Head of caudate nucleus (tissue), 42 donors: ENCODE measurements at regions not wholly inside any gene's neighbourhood (a gene's known extent, or its start where the extent isn't known, plus 50 kb on each side); places are given as distances from the start of the nearest gene placed in this dataset.
A peak's percentile ranks its signal among the peaks of the same experiment; 100 is the strongest.

ENCODE experiments used
- DNase-seq, 42 donors: peaks; one replicate each; pipeline versions ENCODE4 v3.0.0 to v3.0.0-alpha.2; 2020 to 2021; ENCODE audit warnings: mixed read lengths in 7 of 42
- intact Hi-C: fragments of 100-400 bp; cut with DNase I; formaldehyde crosslinking; loops from one replicate; pipeline ENCODE4 v1.15.0; 2022

- no peak for DNase-seq
- intact Hi-C loops: no loop called here
Observed at GRCh38 chr5:30981576-30981975, 211.9 kb upstream of the CDH6 start.

- no peak for DNase-seq
- intact Hi-C loops: no loop called here
Observed at GRCh38 chr5:30968971-30969370, 224.5 kb upstream of the CDH6 start.

DNA sequence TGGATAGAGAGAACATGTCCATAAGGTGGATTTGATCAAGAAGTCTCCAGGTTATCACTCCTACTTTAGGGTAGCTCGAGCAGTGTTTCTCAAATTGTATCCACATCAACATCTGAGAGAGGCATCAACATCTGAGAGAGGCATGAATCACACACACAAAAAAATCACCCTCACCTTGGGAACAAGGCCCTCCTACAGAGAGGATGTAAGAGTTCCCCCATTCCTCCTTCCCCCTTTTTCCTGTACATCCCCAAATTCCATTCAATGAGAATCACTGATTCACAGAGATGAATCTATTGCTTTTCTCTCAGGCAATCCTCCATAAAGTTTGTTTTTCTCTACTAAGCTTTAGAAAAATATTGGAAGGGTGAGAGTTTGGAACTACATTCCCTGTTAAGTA, 233.4 kb upstream of the CDH6 start:
- intact Hi-C loops: no loop called here
- DNase-seq: no peak

DNA sequence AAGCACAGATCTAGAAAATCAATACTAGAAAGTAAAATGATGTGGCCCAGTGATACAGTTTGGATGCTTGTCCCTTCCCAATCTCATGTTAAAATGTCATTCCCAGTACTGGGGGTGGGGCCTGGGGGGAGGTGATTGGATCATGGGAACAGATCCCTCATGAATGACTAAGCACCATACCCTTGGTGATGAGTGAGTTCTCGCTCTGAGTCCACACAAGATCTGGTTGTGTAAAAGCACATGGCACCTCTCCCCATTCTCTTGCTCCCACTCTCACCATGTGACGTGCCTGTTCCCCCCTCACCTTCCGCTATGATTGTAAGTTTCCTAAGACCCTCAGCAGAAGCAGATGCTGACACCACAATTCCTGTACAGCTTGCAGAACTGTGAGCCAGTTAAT, 234.2 kb upstream of the CDH6 start:
- intact Hi-C loops: no loop called here
- no peak for DNase-seq

GRCh38 chr5:30957591-30957990, 235.9 kb upstream of the CDH6 start:
- intact Hi-C loops: no loop called here
- DNase-seq: no peak

DNA sequence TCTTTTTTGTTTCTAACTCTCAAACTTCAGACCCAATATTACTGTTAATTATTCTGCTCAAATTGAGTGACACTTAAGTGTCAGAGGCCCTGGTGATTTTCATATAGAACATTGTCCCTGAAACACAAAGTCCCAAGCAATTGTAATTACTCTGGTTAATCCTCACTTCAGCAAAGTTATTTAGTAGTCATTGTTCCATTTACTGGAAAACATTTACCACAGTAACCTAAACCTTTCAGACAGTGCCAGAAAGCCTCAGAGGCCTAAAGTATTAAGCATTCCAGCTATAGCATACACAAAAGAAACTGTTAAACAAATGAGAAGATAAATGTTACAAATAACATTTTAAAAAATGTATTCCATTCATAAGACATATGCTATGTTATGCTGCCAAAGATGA, 237.2 kb upstream of the CDH6 start:
- no peak for DNase-seq
- intact Hi-C loops: no loop called here

DNA sequence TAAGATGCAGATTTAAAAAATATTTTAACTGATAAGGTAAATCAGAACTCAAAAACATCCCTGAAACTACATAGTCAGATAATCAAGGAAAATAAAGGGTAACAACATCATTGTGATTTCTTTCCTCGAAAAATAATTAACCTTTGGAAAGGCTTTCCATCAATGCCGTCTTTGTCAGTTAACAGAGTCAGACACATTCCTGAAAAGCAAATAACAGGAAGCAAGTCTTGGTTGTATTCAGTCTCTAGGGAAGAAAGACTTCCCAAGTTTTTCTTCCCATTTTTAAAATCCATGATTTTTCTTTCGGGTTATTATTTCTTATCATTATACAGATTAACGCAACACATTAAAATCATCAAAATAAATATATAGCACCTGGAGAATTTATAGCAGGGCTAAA, 256.4 kb upstream of the CDH6 start:
- no peak for DNase-seq
- intact Hi-C loops: no loop called here

DNA sequence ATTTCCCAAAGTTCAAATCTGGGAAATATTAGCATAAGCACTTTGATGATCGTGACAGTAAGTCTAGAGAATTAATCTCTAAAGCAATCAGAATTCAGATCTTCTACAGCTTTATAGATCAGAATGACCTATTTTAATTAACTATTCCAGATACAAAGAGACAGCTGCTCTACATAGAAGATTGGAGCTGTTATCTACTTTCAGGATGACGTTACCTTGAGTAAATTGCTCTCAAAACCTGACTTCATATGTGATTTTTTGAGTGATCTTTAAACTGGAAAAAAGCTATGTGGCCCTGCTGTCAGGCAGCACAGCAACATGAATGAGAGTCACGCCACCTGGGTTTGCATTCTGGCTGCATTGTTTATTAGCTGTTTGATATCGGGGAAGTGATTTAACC, 259.9 kb upstream of the CDH6 start:
- intact Hi-C loops: no loop called here
- no peak for DNase-seq

GRCh38 chr5:30932273-30933017, 261.0 kb upstream of the CDH6 start:
- DNase-seq: peak in 1 of 42 donors; percentile 9
- intact Hi-C loops: no loop called here

DNA sequence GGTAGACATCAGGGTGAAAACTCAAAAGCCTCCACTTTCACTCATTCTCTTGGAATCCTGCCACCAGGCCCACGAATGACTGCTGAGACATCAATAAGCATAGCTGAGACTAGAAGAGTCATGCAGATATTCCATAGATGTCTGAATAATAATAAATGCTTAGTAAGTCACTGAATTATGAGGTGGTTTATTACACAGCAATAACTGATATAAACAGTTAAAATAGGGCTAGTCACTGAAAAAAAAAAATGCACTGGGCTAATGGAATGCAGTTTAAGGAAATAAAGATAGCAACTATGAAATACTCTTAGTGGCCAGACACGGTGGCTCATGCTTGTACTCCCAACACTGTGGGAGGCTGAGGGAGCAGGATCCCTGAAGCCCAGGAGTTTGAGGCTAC, 262.8 kb upstream of the CDH6 start:
- intact Hi-C loops: no loop called here
- no peak for DNase-seq

GRCh38 chr5:30928956-30929355, 264.5 kb upstream of the CDH6 start:
- DNase-seq: no peak
- intact Hi-C loops: no loop called here

GRCh38 chr5:30926218-30926617, 267.3 kb upstream of the CDH6 start:
- DNase-seq: no peak
- intact Hi-C loops: no loop called here

- no peak for DNase-seq
- intact Hi-C loops: no loop called here
Observed at GRCh38 chr5:30921388-30921787, 272.1 kb upstream of the CDH6 start.

- intact Hi-C loops: no loop called here
- DNase-seq: no peak
Observed at GRCh38 chr5:30918171-30918570, 275.3 kb upstream of the CDH6 start.

GRCh38 chr5:30908356-30908755, 285.1 kb upstream of the CDH6 start:
- intact Hi-C loops: no loop called here
- DNase-seq: peak in 7 of 42 donors; percentile 10 to 36 (median 15)

DNA sequence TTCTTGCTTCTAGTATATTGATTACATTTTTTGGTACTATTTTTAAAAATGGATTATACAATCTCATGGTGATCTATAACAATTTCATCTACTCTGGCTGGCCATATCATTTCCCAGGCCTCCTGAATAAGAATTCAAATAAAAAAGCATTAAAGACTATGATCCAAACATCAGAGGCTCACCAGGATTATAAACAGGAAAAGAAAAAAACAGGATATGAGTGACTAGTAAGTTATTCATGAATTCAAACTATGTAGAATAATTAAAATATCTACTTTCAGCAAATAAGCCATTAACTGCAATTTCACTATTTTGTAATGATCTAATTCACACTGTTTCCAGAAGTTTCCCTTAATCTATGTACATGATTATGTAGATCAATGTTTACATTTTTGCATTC, 293.1 kb upstream of the CDH6 start:
- no peak for DNase-seq
- intact Hi-C loops: no loop called here

DNA sequence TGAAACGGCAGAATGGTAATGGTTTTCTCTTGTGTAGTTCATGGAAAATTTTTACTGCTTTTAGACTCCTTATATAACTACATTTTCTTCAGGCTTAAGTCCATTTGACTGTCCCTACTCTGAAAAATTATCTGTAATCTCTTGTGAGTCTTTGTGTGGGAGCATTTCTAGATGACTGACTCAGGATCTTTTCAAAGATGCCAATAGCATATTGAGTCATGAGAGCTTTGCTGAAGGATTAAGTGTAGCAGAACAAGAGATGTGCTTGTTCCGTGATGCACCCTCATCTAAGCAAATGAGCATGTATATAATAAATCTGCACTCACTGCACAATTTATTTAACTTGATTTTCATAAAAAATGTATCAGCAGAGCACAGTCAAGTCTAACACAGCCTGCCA, 298.7 kb upstream of the CDH6 start:
- intact Hi-C loops: no loop called here
- peak in 5 of 42 donors; percentile 7 to 42 (median 20) for DNase-seq

- intact Hi-C loops: no loop called here
Observed at GRCh38 chr5:30891660-30892059, 301.8 kb upstream of the CDH6 start.

GRCh38 chr5:30890377-30890776, 303.1 kb upstream of the CDH6 start:
- intact Hi-C loops: no loop called here

More at GRCh38 chr5:30891660-30892059, 301.8 kb upstream of the CDH6 start:
- DNase-seq: no peak

GRCh38 chr5:30880514-30880913, 313.0 kb upstream of the CDH6 start:
- DNase-seq: no peak
- intact Hi-C loops: no loop called here

More at GRCh38 chr5:30890377-30890776, 303.1 kb upstream of the CDH6 start:
- no peak for DNase-seq

- intact Hi-C loops: no loop called here
- DNase-seq: no peak
Observed at GRCh38 chr5:30879887-30880286, 313.6 kb upstream of the CDH6 start.

DNA sequence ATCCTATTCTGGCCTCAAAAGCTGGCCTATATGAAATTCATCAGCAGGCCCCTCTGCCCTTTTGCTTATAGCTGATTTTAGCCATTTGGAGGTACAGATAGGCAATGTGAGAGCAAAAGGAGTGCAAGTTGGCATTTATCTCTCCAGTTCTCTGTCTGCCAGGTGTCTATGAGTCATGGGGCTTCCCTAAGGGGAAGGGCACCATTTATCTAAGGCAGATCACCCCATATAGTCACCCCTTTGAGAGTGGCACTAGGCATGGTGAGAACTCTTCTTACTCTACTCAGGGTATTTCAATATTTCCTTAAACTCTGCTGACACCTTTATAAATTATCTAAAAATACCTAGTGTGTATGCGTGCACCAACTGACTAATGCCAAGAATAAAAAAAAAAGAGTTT, 314.7 kb upstream of the CDH6 start:
- DNase-seq: peak in 1 of 42 donors; percentile 16
- intact Hi-C loops: no loop called here
